OCI-LY1 (cell line): ENCODE measurements at regions not wholly inside any gene's neighbourhood (a gene's known extent, or its start where the extent isn't known, plus 50 kb on each side); places are given as distances from the start of the nearest gene placed in this dataset.

Source experiments
- CTCF ChIP-seq: fragments of 200-600 bp; sonication (generic), shearing (Covaris generic); IDR thresholded peaks from 2 replicates; pipeline ENCODE4 v1.5.1; 2017; ENCODE audit warnings: mild to moderate bottlenecking, antibody characterized with exemption, low read length, moderate library complexity, mixed read lengths
- EZH2 ChIP-seq: fragments of 200-600 bp; sonication (generic), shearing (Covaris generic); IDR thresholded peaks from 2 replicates; pipeline ENCODE4 v1.8.0; 2017; ENCODE audit warnings: borderline replicate concordance, mixed run types, mild to moderate bottlenecking, antibody characterized with exemption, low read length, moderate library complexity, mixed read lengths

GRCh38 chr6:169340395-169340794, 86.7 kb upstream of the THBS2 start:
- TF ChIP-seq CTCF (no peak), EZH2 (no peak)
